ENCODE measurements at regions not wholly inside any gene's neighbourhood (a gene's known extent, or its start where the extent isn't known, plus 50 kb on each side); places are given as distances from the start of the nearest gene placed in this dataset.
"Not testable (repeated sequence)": the region's sequence is repeated elsewhere in the genome, so short reads cannot be mapped to it uniquely, and the experiment has no call there.

- DNase-seq (ENCODE audit: low read depth), result no peak
These were observed 122.8 kb upstream of the PITX1 start for GRCh38 chr5:135156715-135157404.

GRCh38 chr5:135156337-135156714 is 122.3 kb upstream of the PITX1 start:
- DNase-seq (ENCODE audit: low read depth), result no peak

GRCh38 chr5:135155616-135156214 is 121.7 kb upstream of the PITX1 start:
- DNase-seq (ENCODE audit: low read depth), result no peak

DNA sequence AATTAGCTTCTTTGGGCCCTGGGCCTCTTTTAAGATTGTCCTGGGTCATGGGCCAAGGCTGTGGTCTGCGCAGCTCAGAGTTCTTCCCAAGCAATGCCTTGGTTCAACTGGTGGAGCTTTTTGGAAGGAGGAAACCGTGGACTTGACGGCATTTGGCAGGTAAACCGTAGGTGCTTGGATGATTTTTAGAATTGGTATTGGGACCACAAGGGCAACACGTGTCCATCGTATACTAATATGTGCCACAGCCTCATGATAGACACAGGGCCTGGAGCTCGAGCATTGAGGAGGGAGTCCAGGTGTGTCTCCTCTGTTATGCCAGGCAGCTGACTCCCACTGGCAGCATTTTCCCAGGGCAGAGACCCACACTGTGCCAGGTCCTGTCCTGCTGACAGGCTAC is 120.9 kb upstream of the PITX1 start:
- no peak for DNase-seq (ENCODE audit: low read depth)

GRCh38 chr5:135154197-135154596 is 120.2 kb upstream of the PITX1 start:
- DNase-seq (ENCODE audit: low read depth), result no peak

DNA sequence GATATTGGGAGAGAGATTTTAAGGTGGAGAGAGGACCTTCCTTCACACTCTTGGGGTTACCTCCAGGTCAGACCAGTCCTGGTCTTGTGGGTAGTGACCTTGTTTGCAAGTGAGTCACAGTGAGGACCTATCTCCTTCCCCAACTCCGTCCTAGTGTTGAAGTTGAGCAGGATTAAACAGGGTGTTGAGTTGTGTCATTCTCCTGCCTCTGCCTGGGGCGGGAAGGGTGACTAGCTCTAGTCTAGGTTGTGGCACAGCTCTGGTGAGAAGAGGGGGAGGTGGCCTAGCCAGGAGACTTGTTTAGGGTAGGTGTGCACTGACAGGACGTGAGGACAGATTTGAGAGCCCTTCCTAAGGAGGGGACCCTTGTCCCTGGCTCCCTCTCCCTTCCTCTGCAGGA is 119.6 kb upstream of the PITX1 start:
- DNase-seq (ENCODE audit: low read depth), result no peak

GRCh38 chr5:135153259-135153658 is 119.2 kb upstream of the PITX1 start:
- DNase-seq (ENCODE audit: low read depth), result no peak

- DNase-seq (ENCODE audit: low read depth), result not testable (repeated sequence)
These were observed 117.6 kb upstream of the PITX1 start for GRCh38 chr5:135151660-135152059.

DNA sequence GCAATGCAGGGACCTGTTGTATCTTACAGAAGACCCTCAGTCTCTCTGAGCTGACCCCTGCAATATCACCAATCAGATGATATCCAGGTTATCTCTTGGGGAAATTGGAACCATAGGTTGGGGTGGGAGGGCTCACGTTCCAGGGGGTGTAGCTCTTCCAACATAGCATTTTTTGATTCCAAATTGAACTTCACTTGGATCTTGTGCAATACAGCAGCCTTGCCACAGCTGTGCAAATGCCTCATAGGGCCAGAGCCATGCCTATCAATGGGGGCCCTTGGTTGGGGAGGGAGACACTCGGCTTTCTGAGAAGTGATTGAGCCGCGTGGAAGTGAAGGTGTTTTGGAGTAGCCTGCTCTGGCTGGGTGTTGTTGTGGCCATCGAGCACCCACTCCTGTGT is 117.2 kb upstream of the PITX1 start:
- DNase-seq (ENCODE audit: low read depth), result no peak

GRCh38 chr5:135150767-135151166 is 116.7 kb upstream of the PITX1 start:
- no peak for DNase-seq (ENCODE audit: low read depth)

DNA sequence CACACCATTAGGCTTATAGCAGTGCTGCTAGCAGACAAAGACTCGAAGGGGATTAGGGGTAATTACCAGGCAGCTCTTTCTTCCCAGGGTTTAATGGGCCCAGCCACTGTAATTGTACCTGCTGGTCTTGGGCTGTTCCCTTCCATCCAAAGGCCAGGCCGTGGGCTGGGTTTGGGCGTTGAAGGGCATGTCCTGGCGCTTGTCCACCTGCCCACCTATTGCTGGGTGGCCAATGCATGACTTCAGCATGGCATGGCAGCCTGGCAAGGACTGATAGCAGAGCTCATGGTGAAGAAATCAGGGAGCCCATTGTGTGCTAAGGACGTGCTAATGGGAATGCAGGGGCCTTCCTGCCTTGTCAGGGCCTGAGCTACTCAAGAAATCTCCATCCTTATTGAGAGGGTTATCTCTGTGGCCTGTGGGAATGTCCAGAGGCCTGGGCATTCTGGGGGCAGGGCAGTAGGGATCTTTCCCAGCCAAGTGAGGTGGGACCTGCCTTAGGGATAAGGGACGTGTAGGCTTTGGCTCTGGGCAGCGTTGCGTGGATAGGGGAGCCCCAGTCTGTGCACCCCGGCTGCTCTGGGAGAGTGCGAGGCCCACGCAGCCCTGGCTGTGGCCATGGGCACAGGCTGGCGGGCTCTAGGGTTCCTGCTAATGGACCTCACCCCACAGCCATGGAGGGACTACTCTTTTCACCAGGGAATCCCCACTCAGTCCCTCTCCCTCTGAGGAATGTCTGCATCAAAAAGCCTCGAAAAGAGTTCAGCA is 116.1 kb upstream of the PITX1 start:
- no peak for DNase-seq (ENCODE audit: low read depth)

GRCh38 chr5:135149229-135149955 is 115.4 kb upstream of the PITX1 start:
- no peak for DNase-seq (ENCODE audit: low read depth)

DNA sequence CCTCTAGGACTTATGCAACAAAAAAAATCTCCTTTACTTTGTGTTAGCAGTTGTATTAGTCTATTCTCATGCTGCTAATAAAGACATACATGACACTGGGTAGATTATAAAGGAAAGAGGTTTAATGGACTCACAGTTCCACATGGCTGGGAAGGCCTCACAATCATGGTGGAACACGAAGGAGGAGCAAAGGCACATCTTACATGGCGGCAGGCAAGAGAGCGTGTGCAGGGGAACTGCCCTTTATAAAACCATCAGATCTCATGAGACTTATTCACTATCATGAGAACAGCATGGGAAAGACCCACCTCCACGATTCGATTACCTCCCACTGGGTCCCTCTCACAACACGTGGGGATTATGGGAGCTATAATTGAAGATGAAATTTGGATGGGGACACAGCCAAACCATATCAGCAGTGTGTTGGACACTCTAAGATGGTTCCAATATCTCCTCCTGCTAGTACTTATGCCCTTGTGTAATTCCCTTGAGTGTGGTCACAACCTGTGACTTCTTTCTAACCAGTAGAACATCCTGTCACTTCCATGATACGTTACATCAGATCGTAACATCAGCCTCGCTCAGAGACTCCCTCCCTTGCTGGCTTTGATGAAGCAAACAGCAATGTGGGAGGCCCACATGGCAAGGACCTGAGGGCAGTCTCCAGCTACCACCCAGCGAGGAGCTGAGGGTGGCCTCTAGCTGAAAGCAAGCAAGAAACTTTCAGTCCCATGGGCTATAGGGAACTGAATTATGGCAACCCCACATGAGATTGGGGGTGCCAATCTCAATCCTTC is 113.5 kb upstream of the PITX1 start:
- DNase-seq (ENCODE audit: low read depth), result no peak

DNA sequence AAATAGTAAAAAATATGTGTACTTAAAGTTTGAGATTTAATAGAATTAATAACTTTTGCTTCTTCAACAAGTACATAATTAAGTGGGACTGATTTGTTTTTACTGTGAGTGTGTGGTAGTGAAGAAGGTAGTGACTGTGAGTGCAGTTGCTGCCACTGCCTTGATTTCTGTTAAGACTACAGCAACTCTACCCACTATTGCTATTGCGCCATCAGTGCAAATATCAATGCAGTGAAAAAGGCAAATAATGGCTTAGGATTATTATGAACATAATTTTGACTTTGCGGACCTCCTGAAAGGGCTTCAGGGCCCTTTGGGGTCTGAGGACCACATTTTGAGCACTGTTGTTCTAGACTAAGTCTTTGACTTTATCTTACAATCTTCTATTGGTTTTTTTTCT is 112.0 kb upstream of the PITX1 start:
- DNase-seq (ENCODE audit: low read depth), result no peak

DNA sequence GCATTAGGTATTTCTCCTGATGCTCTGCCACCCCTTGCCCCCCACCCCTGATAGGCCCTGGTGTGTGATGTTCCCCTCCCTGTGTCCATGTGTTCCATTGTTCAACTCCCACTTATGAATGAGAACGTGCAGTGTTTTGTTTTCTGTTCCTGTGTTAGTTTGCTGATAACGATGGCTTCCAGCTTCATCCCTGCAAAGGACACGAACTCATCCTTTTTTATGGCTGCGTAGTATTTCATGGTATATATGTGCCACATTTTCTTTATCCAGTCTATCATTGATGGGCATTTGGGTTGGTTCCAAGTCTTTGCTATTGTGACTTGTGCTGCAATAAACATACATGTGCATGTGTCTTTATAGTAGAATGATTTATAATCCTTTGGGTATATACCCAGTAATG is 109.7 kb upstream of the PITX1 start:
- DNase-seq (ENCODE audit: low read depth), result not testable (repeated sequence)

GRCh38 chr5:135141303-135142268 is 107.6 kb upstream of the PITX1 start:
- no peak for DNase-seq (ENCODE audit: low read depth)

- DNase-seq (ENCODE audit: low read depth), result no peak
These were observed 106.6 kb upstream of the PITX1 start for GRCh38 chr5:135140446-135141204.

- DNase-seq (ENCODE audit: low read depth), result no peak
These were observed 105.5 kb upstream of the PITX1 start for GRCh38 chr5:135139381-135140134.
